DOHH2 (cell line): ENCODE measurements at regions not wholly inside any gene's neighbourhood (a gene's known extent, or its start where the extent isn't known, plus 50 kb on each side); places are given as distances from the start of the nearest gene placed in this dataset.

Experiments used
- H3F3A ChIP-seq: fragments of 200-600 bp; sonication (generic), shearing (Covaris generic); 2 replicates; pipeline ENCODE4 v1.6.0; 2016; ENCODE audit warnings: antibody characterized with exemption, mild to moderate bottlenecking; ENCODE audit not compliant: control insufficient read depth, insufficient read depth
- H3K27ac ChIP-seq: fragments of 200-600 bp; sonication (generic); 2 replicates; pipeline ENCODE4 v1.5.1; 2014; ENCODE audit warnings: low read depth, mild to moderate bottlenecking, low read length, moderate library complexity
- H3K27me3 ChIP-seq: fragments of 200-600 bp; sonication (generic); 2 replicates; pipeline ENCODE4 v1.6.1; 2014; ENCODE audit warnings: mild to moderate bottlenecking, low read length, mixed read lengths; ENCODE audit not compliant: control insufficient read depth
- H3K36me3 ChIP-seq: fragments of 200-600 bp; sonication (generic); 2 replicates; pipeline ENCODE4 v1.6.1; 2014; ENCODE audit warnings: mild to moderate bottlenecking, low read length, moderate library complexity, mixed read lengths; ENCODE audit not compliant: control insufficient read depth
- H3K4me1 ChIP-seq: fragments of 200-600 bp; sonication (generic); 2 replicates; pipeline ENCODE4 v1.6.1; 2014; ENCODE audit warnings: mild to moderate bottlenecking, low read length, mixed read lengths; ENCODE audit not compliant: control insufficient read depth
- H3K4me2 ChIP-seq: fragments of 200-600 bp; sonication (generic); 2 replicates; pipeline ENCODE4 v1.6.0; 2014; ENCODE audit warnings: mild to moderate bottlenecking, low read length, moderate library complexity
- H3K4me3 ChIP-seq: fragments of 200-600 bp; sonication (generic); 2 replicates; pipeline ENCODE4 v1.5.1; 2014; ENCODE audit warnings: mild to moderate bottlenecking, low read length, mixed read lengths
- H3K79me2 ChIP-seq: fragments of 200-600 bp; sonication (generic); 2 replicates; pipeline ENCODE4 v1.6.1; 2014; ENCODE audit warnings: mild to moderate bottlenecking, low read length, mixed read lengths; ENCODE audit not compliant: control insufficient read depth
- H3K9me2 ChIP-seq: fragments of 200-600 bp; sonication (generic); replicated peaks from 2 replicates; pipeline ENCODE4 v1.6.1; 2014; ENCODE audit warnings: mild to moderate bottlenecking, low read length, mixed read lengths; ENCODE audit not compliant: control insufficient read depth
- H3K9me3 ChIP-seq: fragments of 200-600 bp; sonication (generic); 2 replicates; pipeline ENCODE4 v1.6.1; 2014; ENCODE audit warnings: antibody characterized with exemption, low read length, mixed read lengths; ENCODE audit not compliant: control insufficient read depth, insufficient read depth
- H4K20me1 ChIP-seq: fragments of 200-600 bp; sonication (generic); 2 replicates; pipeline ENCODE4 v1.6.0; 2014; ENCODE audit warnings: low read depth, mild to moderate bottlenecking, antibody characterized with exemption, low read length, moderate library complexity; ENCODE audit not compliant: control insufficient read depth, insufficient read depth
- CTCF ChIP-seq: fragments of 200-600 bp; sonication (generic); IDR thresholded peaks from one replicate; pipeline ENCODE4 v1.5.1; 2014; ENCODE audit warnings: antibody characterized with exemption, mild to moderate bottlenecking, low read depth, low read length; ENCODE audit not compliant: poor library complexity, severe bottlenecking
- EZH2phosphoT487 ChIP-seq: fragments of 200-600 bp; sonication (generic); IDR thresholded peaks from 2 replicates; pipeline ENCODE4 v1.6.1; 2017; ENCODE audit warnings: borderline replicate concordance, mild to moderate bottlenecking, antibody characterized with exemption, low read length, moderate library complexity, mixed read lengths

GRCh38 chr10:63783882-63784281 lies 262.7 kb downstream of the REEP3 start:
- Histone ChIP-seq H3K9me3 (no peaks in the 10 kb centered on the region), H3K4me2 (no peak overlapping the region), H3K36me3 (no peaks in the 10 kb centered on the region), H3K27me3 (peaks cover 2% of the 10 kb centered on the region; the same call in 1 of the 2 replicates), H3K4me1 (no peaks in the 10 kb centered on the region), H3K9me2 (no peaks in the 10 kb centered on the region), H3K4me3 (no peak overlapping the region), H3F3A (no peaks in the 10 kb centered on the region), H4K20me1 (no peaks in the 10 kb centered on the region), H3K27ac (no peak overlapping the region), H3K79me2 (no peaks in the 10 kb centered on the region)
- TF ChIP-seq EZH2phosphoT487, result no peak
- no peak for TF ChIP-seq CTCF

DNA sequence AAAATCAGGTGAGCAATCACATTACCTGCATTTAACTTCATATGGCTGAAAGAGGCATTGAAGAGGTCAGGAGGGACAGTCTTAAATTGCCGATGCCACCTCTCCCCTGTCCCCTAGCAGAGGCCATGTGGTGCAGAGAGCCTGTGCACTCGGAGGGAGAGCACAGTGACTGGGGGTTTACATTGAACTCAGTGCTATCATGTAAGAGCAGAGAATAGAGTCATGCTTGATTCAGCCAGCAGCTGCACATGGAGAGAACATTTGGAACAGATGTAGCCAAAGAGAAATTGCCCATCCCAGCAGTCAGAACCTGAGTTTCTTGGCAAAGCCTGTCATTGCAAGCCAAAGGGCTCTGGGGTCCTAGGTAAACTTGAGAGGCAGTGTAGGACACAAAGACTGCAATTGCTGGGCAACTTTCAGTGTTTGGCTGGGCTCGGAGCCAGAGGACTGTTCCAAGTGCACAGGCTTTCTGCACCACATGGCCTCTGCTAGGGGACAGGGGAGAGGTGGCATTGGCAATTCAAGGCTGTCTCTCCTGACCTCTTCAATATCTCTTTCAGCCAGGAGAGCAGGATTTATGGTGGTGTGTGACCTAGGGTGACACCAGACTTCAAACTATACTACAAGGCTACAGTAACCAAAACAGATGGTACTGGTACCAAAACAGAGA lies 267.1 kb downstream of the REEP3 start:
- TF ChIP-seq EZH2phosphoT487 (no peak), CTCF (no peak)
- Histone ChIP-seq H3K9me3 (no peaks in the 10 kb centered on the region), H3K4me2 (no peak overlapping the region), H3K79me2 (no peaks in the 10 kb centered on the region), H3K4me3 (no peak overlapping the region), H3K9me2 (no peaks in the 10 kb centered on the region), H3K4me1 (no peaks in the 10 kb centered on the region), H3K27ac (no peak overlapping the region), H3K36me3 (no peaks in the 10 kb centered on the region), H3K27me3 (no peaks in the 10 kb centered on the region; the same call in 1 of the 2 replicates), H4K20me1 (no peaks in the 10 kb centered on the region), H3F3A (no peaks in the 10 kb centered on the region)

GRCh38 chr10:63795094-63795860 lies 274.1 kb downstream of the REEP3 start:
- Histone ChIP-seq H3K79me2 (no peaks in the 10 kb centered on the region), H3K4me1 (no peaks in the 10 kb centered on the region), H3K4me3 (no peak overlapping the region), H3K9me2 (no peaks in the 10 kb centered on the region), H3K36me3 (no peaks in the 10 kb centered on the region), H3F3A (no peaks in the 10 kb centered on the region), H3K9me3 (no peaks in the 10 kb centered on the region), H4K20me1 (no peaks in the 10 kb centered on the region), H3K27ac (no peak overlapping the region), H3K4me2 (no peak overlapping the region), H3K27me3 (no peaks in the 10 kb centered on the region)
- no peak for TF ChIP-seq CTCF
